ENCODE measurements at regions not wholly inside any gene's neighbourhood (a gene's known extent, or its start where the extent isn't known, plus 50 kb on each side); places are given as distances from the start of the nearest gene placed in this dataset.

DNA sequence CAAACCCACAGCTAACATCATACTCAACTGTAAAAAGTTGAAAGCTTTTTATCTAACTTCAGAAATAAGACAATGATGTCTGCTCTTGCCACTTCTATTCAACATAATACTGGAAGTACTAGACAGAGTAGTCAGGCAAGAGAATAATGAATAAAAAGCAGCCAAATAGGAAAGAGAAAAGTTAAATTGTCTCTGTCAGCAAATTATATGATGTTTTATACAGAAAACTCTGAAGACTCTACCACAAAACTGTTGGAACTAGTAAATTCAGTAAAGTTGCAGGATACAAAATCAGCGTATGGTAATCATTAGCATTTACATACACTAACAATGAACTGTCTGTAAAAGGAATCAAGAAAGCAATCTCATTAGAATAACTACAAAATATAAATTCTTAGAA, 752.9 kb upstream of the CT83 start:
- Histone ChIP-seq H3K27ac (no peak overlapping the region), H3K4me1 (no peaks in the 10 kb centered on the region), H3K36me3 (no peaks in the 10 kb centered on the region), H3K4me3 (no peak overlapping the region), H3K27me3 (replicated peaks in 1 of 7) (no peaks in the 10 kb centered on the region), H3K9me3 (no peaks in the 10 kb centered on the region)
- TF ChIP-seq CTCF (IDR thresholded peaks at IDR 0.05 in 8 of 11, conservative IDR thresholded peaks at IDR 0.05 in 3 of 11) (no peak), POLR2AphosphoS5 (IDR thresholded peaks at IDR 0.05) (no peak), POLR2A (IDR thresholded peaks at IDR 0.05) (no peak)
- intact Hi-C loops (cut with DNase I; ENCODE audit: low total_unique reads) = no loop called here
- no peak for DNase-seq
- WGBS, 5 donors = 85 to 97% (median 88%) methylated on average over 1 of the region's 1 CpG

DNA sequence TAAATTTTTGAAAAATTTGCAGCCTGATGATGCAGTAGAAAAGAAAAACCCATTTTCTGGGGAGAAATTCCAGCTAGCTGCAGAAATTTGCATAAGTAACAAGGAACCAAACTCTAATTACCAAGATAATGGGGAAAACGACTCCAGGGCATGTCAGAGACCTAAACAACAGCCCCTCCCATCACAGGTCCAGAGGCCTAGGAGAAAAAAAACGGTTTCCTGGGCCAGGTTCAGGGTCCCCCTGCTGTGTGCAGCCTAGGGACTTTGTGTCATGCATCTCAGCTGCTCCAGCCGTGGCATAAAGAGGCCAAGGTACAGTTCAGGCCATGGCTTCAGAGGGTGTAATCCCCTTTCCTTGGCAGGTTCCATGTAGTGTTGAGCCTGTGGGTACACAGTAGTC, 733.7 kb upstream of the CT83 start:
- Histone ChIP-seq H3K27me3 (replicated peaks in 1 of 7) (no peaks in the 10 kb centered on the region), H3K36me3 (no peaks in the 10 kb centered on the region), H3K27ac (no peak overlapping the region), H3K4me3 (no peak overlapping the region), H3K9me3 (no peaks in the 10 kb centered on the region), H3K4me1 (no peaks in the 10 kb centered on the region)
- WGBS, 5 donors = 20 to 41% (median 34%) methylated on average over 3 of the region's 3 CpGs
- TF ChIP-seq POLR2AphosphoS5 (IDR thresholded peaks at IDR 0.05) = no peak
- TF ChIP-seq CTCF (IDR thresholded peaks at IDR 0.05 in 8 of 11, conservative IDR thresholded peaks at IDR 0.05 in 3 of 11) = no peak
- TF ChIP-seq POLR2A (IDR thresholded peaks at IDR 0.05) = no peak
- intact Hi-C loops (cut with DNase I; ENCODE audit: low total_unique reads) = no loop called here
- DNase-seq = no peak

GRCh38 chrX:117147249-117147648, 684.5 kb upstream of the CT83 start:
- Histone ChIP-seq H3K4me3 (no peak overlapping the region), H3K36me3 (no peaks in the 10 kb centered on the region), H3K27me3 (replicated peaks in 1 of 7) (no peaks in the 10 kb centered on the region), H3K27ac (no peak overlapping the region), H3K9me3 (peaks cover 0 to 17% (median 0%) of the 10 kb centered on the region in 8 donors), H3K4me1 (no peaks in the 10 kb centered on the region)
- intact Hi-C loops (cut with DNase I; ENCODE audit: low total_unique reads) = no loop called here
- TF ChIP-seq CTCF (IDR thresholded peaks at IDR 0.05 in 8 of 11, conservative IDR thresholded peaks at IDR 0.05 in 3 of 11) (no peak), POLR2AphosphoS5 (IDR thresholded peaks at IDR 0.05) (no peak), POLR2A (IDR thresholded peaks at IDR 0.05) (no peak)
- no peak for DNase-seq

GRCh38 chrX:117138070-117138469, 675.3 kb upstream of the CT83 start:
- TF ChIP-seq POLR2A (IDR thresholded peaks at IDR 0.05) = no peak
- no peak for TF ChIP-seq POLR2AphosphoS5 (IDR thresholded peaks at IDR 0.05)
- no peak for TF ChIP-seq CTCF (IDR thresholded peaks at IDR 0.05 in 8 of 11, conservative IDR thresholded peaks at IDR 0.05 in 3 of 11)

More at GRCh38 chrX:117138070-117138469, 675.3 kb upstream of the CT83 start:
- WGBS, 5 donors = 77 to 89% (median 83%) methylated on average over 2 of the region's 2 CpGs
- Histone ChIP-seq H3K27ac (no peak overlapping the region), H3K36me3 (no peaks in the 10 kb centered on the region), H3K27me3 (replicated peaks in 1 of 7) (no peaks in the 10 kb centered on the region), H3K4me3 (no peak overlapping the region), H3K9me3 (no peaks in the 10 kb centered on the region), H3K4me1 (no peaks in the 10 kb centered on the region)
- intact Hi-C loops (cut with DNase I; ENCODE audit: low total_unique reads) = no loop called here
- DNase-seq = no peak
